Erythroblast (primary cell): ENCODE measurements at regions not wholly inside any gene's neighbourhood (a gene's known extent, or its start where the extent isn't known, plus 50 kb on each side); places are given as distances from the start of the nearest gene placed in this dataset.

ENCODE experiments used
- GATA1 ChIP-seq: IDR thresholded peaks from 2 replicates; pipeline ENCODE4 v1.6.1; 2011; ENCODE audit warnings: low read depth, mild to moderate bottlenecking, control low read depth, low read length, moderate library complexity
- POLR2A ChIP-seq: IDR thresholded peaks from 2 replicates; pipeline ENCODE4 v1.6.1; 2011; ENCODE audit warnings: mild to moderate bottlenecking, low read length

GRCh38 chr3:191026746-191027145 is 164.3 kb upstream of the GMNC start:
- TF ChIP-seq POLR2A (no peak), GATA1 (no peak)
